ENCODE measurements at regions not wholly inside any gene's neighbourhood (a gene's known extent, or its start where the extent isn't known, plus 50 kb on each side); places are given as distances from the start of the nearest gene placed in this dataset.

GRCh38 chr12:63038713-63039100 is 103.8 kb upstream of the PPM1H start:
- no peak overlapping the region for H3K27ac ChIP-seq (ENCODE audit: insufficient read depth, low read length)
- H3K9ac ChIP-seq (ENCODE audit: insufficient read depth, low read length): no peak overlapping the region
- no peaks in the 10 kb centered on the region for H3K36me3 ChIP-seq (ENCODE audit: control insufficient read depth, insufficient read depth, low read length)
- H3K79me2 ChIP-seq (ENCODE audit: control insufficient read depth, insufficient read depth, low read length): no peaks in the 10 kb centered on the region
- no peaks in the 10 kb centered on the region for H3K27me3 ChIP-seq (ENCODE audit: control insufficient read depth, insufficient read depth, low read length)
- H3K4me3 ChIP-seq (replicated peaks in 1 of 4; ENCODE audit: control extremely low read depth in 1 of 4, insufficient read depth in 1 of 4, low read depth in 3 of 4, low read length in 4 of 4): no peak overlapping the region
- no peaks in the 10 kb centered on the region for H3K4me1 ChIP-seq (ENCODE audit: control insufficient read depth, extremely low read depth, insufficient read depth, low read length)
- H4K20me1 ChIP-seq (ENCODE audit: control insufficient read depth, extremely low read depth, insufficient read depth, low read length): no peaks in the 10 kb centered on the region
- H2AFZ ChIP-seq (ENCODE audit: low read length): no peak overlapping the region
- H3K4me2 ChIP-seq (ENCODE audit: extremely low read depth, insufficient read depth, low read length): no peak overlapping the region
- no peak for DNase-seq (ENCODE audit: low read depth in 2 of 2)
- H3K9me3 ChIP-seq (ENCODE audit: control insufficient read depth, insufficient read depth, low read depth, low read length): no peaks in the 10 kb centered on the region
- no peak for TF ChIP-seq EZH2 (IDR thresholded peaks at IDR 0.05; ENCODE audit: low read length, missing control alignments)
- TF ChIP-seq CTCF (conservative IDR thresholded peaks at IDR 0.05 in 1 of 2, IDR thresholded peaks at IDR 0.05 in 1 of 2; ENCODE audit: low read depth in 1 of 2, low read length in 2 of 2): no peak

GRCh38 chr12:63037746-63038712 is 103.1 kb upstream of the PPM1H start:
- Histone ChIP-seq H3K27me3 (ENCODE audit: control insufficient read depth, insufficient read depth, low read length) (no peaks in the 10 kb centered on the region), H3K4me3 (replicated peaks in 1 of 4; ENCODE audit: control extremely low read depth in 1 of 4, insufficient read depth in 1 of 4, low read depth in 3 of 4, low read length in 4 of 4) (no peak overlapping the region), H3K4me1 (ENCODE audit: control insufficient read depth, extremely low read depth, insufficient read depth, low read length) (no peaks in the 10 kb centered on the region), H3K9me3 (ENCODE audit: control insufficient read depth, insufficient read depth, low read depth, low read length) (no peaks in the 10 kb centered on the region), H2AFZ (ENCODE audit: low read length) (no peak overlapping the region), H3K9ac (ENCODE audit: insufficient read depth, low read length) (no peak overlapping the region), H3K4me2 (ENCODE audit: extremely low read depth, insufficient read depth, low read length) (no peak overlapping the region), H3K36me3 (ENCODE audit: control insufficient read depth, insufficient read depth, low read length) (no peaks in the 10 kb centered on the region), H4K20me1 (ENCODE audit: control insufficient read depth, extremely low read depth, insufficient read depth, low read length) (no peaks in the 10 kb centered on the region), H3K79me2 (ENCODE audit: control insufficient read depth, insufficient read depth, low read length) (no peaks in the 10 kb centered on the region), H3K27ac (ENCODE audit: insufficient read depth, low read length) (no peak overlapping the region)
- DNase-seq (ENCODE audit: low read depth in 2 of 2): no peak
- no peak for TF ChIP-seq EZH2 (IDR thresholded peaks at IDR 0.05; ENCODE audit: low read length, missing control alignments)
- TF ChIP-seq CTCF (conservative IDR thresholded peaks at IDR 0.05 in 1 of 2, IDR thresholded peaks at IDR 0.05 in 1 of 2; ENCODE audit: low read depth in 1 of 2, low read length in 2 of 2): no peak

GRCh38 chr12:63036974-63037335 is 102.0 kb upstream of the PPM1H start:
- no peaks in the 10 kb centered on the region for H3K27me3 ChIP-seq (ENCODE audit: control insufficient read depth, insufficient read depth, low read length)
- DNase-seq (ENCODE audit: low read depth in 2 of 2): no peak
- H2AFZ ChIP-seq (ENCODE audit: low read length): no peak overlapping the region
- H3K27ac ChIP-seq (ENCODE audit: insufficient read depth, low read length): no peak overlapping the region
- H3K9ac ChIP-seq (ENCODE audit: insufficient read depth, low read length): no peak overlapping the region
- no peaks in the 10 kb centered on the region for H3K4me1 ChIP-seq (ENCODE audit: control insufficient read depth, extremely low read depth, insufficient read depth, low read length)
- no peaks in the 10 kb centered on the region for H3K79me2 ChIP-seq (ENCODE audit: control insufficient read depth, insufficient read depth, low read length)
- H4K20me1 ChIP-seq (ENCODE audit: control insufficient read depth, extremely low read depth, insufficient read depth, low read length): no peaks in the 10 kb centered on the region
- no peaks in the 10 kb centered on the region for H3K9me3 ChIP-seq (ENCODE audit: control insufficient read depth, insufficient read depth, low read depth, low read length)
- H3K4me3 ChIP-seq (replicated peaks in 1 of 4; ENCODE audit: control extremely low read depth in 1 of 4, insufficient read depth in 1 of 4, low read depth in 3 of 4, low read length in 4 of 4): no peak overlapping the region
- TF ChIP-seq EZH2 (IDR thresholded peaks at IDR 0.05; ENCODE audit: low read length, missing control alignments) (no peak), CTCF (conservative IDR thresholded peaks at IDR 0.05 in 1 of 2, IDR thresholded peaks at IDR 0.05 in 1 of 2; ENCODE audit: low read depth in 1 of 2, low read length in 2 of 2) (no peak)
- H3K4me2 ChIP-seq (ENCODE audit: extremely low read depth, insufficient read depth, low read length): no peak overlapping the region
- H3K36me3 ChIP-seq (ENCODE audit: control insufficient read depth, insufficient read depth, low read length): no peaks in the 10 kb centered on the region

Data from fibroblast of lung (primary cell).